Glutamatergic neuron (in vitro differentiated cells): ENCODE measurements at regions not wholly inside any gene's neighbourhood (a gene's known extent, or its start where the extent isn't known, plus 50 kb on each side); places are given as distances from the start of the nearest gene placed in this dataset.

ENCODE experiments used
- DNase-seq: peaks from one replicate; pipeline ENCODE4 v3.0.0; 2022
- H3K27ac Mint-ChIP-seq: one replicate; pipeline ENCODE4 v1.8.0; 2020; ENCODE audit warnings: mild to moderate bottlenecking, mixed read lengths, inconsistent platforms; ENCODE audit not compliant: unreplicated experiment
- H3K27me3 Mint-ChIP-seq: one replicate; pipeline ENCODE4 v1.8.0; 2020; ENCODE audit warnings: mild to moderate bottlenecking, moderate library complexity, mixed read lengths, inconsistent platforms; ENCODE audit not compliant: unreplicated experiment
- H3K36me3 Mint-ChIP-seq: one replicate; pipeline ENCODE4 v1.8.0; 2020; ENCODE audit warnings: mild to moderate bottlenecking, mixed read lengths, inconsistent platforms; ENCODE audit not compliant: unreplicated experiment
- H3K4me1 Mint-ChIP-seq: one replicate; pipeline ENCODE4 v1.8.0; 2020; ENCODE audit warnings: mild to moderate bottlenecking, low read depth, mixed read lengths, inconsistent platforms; ENCODE audit not compliant: unreplicated experiment
- H3K4me3 Mint-ChIP-seq: one replicate; pipeline ENCODE4 v1.8.0; 2020; ENCODE audit warnings: mild to moderate bottlenecking, mixed read lengths, inconsistent platforms; ENCODE audit not compliant: unreplicated experiment
- H3K9me3 Mint-ChIP-seq: one replicate; pipeline ENCODE4 v1.8.0; 2020; ENCODE audit warnings: mild to moderate bottlenecking, moderate library complexity, mixed read lengths, inconsistent platforms; ENCODE audit not compliant: unreplicated experiment
- TF ChIP-seq, protein P1 (sequence below): fragments of 200-600 bp; sonication (generic); IDR thresholded peaks from one replicate; pipeline ENCODE4 v1.5.0; 2021; ENCODE audit not compliant: partially characterized antibody, unreplicated experiment

GRCh38 chr1:212526111-212526491 is 82.5 kb upstream of the ATF3 start:
- no peak overlapping the region for H3K4me3 Mint-ChIP-seq
- no peak overlapping the region for H3K27ac Mint-ChIP-seq
- peaks cover 2% of the 10 kb centered on the region for H3K27me3 Mint-ChIP-seq
- H3K36me3 Mint-ChIP-seq: no peaks in the 10 kb centered on the region
- H3K9me3 Mint-ChIP-seq: peaks cover 4% of the 10 kb centered on the region
- H3K4me1 Mint-ChIP-seq: peaks cover 7% of the 10 kb centered on the region
- TF ChIP-seq, protein P1, sequence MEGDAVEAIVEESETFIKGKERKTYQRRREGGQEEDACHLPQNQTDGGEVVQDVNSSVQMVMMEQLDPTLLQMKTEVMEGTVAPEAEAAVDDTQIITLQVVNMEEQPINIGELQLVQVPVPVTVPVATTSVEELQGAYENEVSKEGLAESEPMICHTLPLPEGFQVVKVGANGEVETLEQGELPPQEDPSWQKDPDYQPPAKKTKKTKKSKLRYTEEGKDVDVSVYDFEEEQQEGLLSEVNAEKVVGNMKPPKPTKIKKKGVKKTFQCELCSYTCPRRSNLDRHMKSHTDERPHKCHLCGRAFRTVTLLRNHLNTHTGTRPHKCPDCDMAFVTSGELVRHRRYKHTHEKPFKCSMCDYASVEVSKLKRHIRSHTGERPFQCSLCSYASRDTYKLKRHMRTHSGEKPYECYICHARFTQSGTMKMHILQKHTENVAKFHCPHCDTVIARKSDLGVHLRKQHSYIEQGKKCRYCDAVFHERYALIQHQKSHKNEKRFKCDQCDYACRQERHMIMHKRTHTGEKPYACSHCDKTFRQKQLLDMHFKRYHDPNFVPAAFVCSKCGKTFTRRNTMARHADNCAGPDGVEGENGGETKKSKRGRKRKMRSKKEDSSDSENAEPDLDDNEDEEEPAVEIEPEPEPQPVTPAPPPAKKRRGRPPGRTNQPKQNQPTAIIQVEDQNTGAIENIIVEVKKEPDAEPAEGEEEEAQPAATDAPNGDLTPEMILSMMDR: no peak
- DNase-seq: no peak

DNA sequence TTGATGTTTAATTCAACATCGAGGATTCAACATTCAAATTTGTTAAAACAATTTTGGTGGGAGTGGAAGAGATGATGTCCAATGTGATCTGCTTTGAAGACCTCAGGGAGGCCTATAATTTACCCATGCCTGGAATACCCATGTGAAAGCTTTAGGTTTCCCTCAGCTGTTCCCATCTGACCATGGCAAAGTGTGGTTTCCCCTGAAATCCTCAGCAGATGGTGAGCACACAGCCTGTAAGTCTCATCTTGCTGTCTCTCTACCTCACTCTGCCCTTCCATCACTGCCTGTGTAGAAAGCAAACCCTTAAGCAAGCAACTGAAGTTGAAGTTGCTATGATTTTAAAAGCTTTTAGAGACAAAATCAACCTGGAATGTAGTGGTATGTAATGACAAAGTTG is 80.1 kb upstream of the ATF3 start:
- H3K9me3 Mint-ChIP-seq: peaks cover 9% of the 10 kb centered on the region
- peak overlapping the region; percentile 63 for H3K4me3 Mint-ChIP-seq
- H3K4me1 Mint-ChIP-seq: peaks cover 7% of the 10 kb centered on the region
- H3K27ac Mint-ChIP-seq: no peak overlapping the region
- TF ChIP-seq, protein P1: no peak
- H3K36me3 Mint-ChIP-seq: no peaks in the 10 kb centered on the region
- H3K27me3 Mint-ChIP-seq: peaks cover 2% of the 10 kb centered on the region
- DNase-seq: no peak

DNA sequence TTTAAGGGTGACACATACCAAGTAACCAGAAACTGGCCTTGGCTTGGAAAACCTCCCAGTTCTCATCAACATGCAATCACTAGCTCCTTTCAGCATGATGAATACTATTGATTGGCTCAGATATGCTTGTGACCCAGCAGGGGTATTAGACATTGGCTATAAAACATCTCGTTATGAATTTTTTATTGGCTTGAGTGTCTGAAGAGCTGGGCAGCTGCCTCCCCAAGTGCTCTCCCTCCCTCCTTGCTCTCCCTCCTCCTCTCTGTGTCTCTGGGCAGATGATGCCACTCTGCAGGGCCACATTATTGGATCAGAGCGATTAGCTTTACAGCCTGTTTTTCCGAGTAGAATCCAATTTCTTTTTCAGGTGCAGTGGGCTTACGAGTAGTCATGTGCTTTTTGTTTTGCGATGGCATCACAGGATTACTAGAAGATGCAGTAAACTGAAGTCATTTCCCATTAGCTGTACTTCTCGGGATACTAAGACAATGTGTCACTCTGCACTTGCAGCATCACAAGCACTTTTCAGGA is 79.3 kb upstream of the ATF3 start:
- no peak overlapping the region for H3K27ac Mint-ChIP-seq
- H3K36me3 Mint-ChIP-seq: no peaks in the 10 kb centered on the region
- H3K27me3 Mint-ChIP-seq: peaks cover 3% of the 10 kb centered on the region
- peaks cover 7% of the 10 kb centered on the region for H3K4me1 Mint-ChIP-seq
- no peak for DNase-seq
- TF ChIP-seq, protein P1: no peak
- H3K4me3 Mint-ChIP-seq: peak overlapping the region; percentile 63
- H3K9me3 Mint-ChIP-seq: peaks cover 9% of the 10 kb centered on the region

DNA sequence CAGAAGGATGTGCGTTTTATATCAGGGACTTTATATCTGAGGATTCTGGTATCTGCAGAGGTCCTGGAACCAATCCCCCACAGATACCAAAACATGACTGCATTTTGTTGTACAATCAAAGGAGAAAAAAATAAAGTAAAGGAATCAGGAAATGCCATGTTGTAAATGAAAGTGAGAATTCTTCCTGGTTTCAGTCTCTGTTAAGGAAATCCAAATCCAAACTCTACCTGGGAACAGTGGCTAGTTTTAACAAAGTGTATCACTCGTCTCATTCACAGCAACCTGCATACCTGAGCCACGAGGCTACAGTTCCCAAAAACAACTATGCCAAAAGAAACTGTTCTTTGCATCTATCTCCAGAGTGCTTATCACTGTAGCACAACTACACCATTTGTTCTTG is 77.3 kb upstream of the ATF3 start:
- Mint-ChIP-seq H3K27ac (no peak overlapping the region), H3K4me3 (no peak overlapping the region), H3K9me3 (peaks cover 9% of the 10 kb centered on the region), H3K27me3 (peaks cover 4% of the 10 kb centered on the region), H3K4me1 (peaks cover 7% of the 10 kb centered on the region), H3K36me3 (peaks cover 5% of the 10 kb centered on the region)
- no peak for DNase-seq
- TF ChIP-seq, protein P1: no peak

DNA sequence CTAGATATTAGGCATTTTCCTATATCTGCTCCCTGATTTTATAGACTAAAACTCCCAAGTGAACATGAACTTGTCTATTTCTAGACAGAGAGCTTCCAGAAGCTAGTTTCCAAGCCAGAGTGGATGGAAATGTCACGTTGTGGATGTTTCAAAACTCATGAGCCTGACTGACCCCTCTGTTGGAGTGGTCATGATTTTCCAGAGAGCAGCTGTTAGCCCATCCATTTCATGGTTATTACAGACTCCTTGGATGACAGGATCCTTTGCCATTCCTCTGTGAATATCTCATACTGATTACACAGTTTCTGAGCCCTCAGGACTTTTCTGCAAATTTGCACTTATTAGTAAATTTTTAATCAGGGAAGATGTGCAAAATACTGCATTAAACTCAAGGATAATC is 76.8 kb upstream of the ATF3 start:
- TF ChIP-seq, protein P1: no peak
- DNase-seq: no peak
- peaks cover 9% of the 10 kb centered on the region for H3K9me3 Mint-ChIP-seq
- H3K4me1 Mint-ChIP-seq: peaks cover 7% of the 10 kb centered on the region
- peaks cover 5% of the 10 kb centered on the region for H3K36me3 Mint-ChIP-seq
- H3K4me3 Mint-ChIP-seq: no peak overlapping the region
- peaks cover 4% of the 10 kb centered on the region for H3K27me3 Mint-ChIP-seq
- H3K27ac Mint-ChIP-seq: no peak overlapping the region
